HAP-1 (cell line): ENCODE measurements at regions not wholly inside any gene's neighbourhood (a gene's known extent, or its start where the extent isn't known, plus 50 kb on each side); places are given as distances from the start of the nearest gene placed in this dataset.

Experiments
- DNase-seq, 2 experiments: peaks; one replicate each; pipeline ENCODE4 v3.0.0-alpha.2; 2016 to 2020; ENCODE audit warnings: low spot score in 2 of 2
- H3K27me3 ChIP-seq: fragments of 250-450 bp; sonication (Bioruptor Pico); 2 replicates; pipeline ENCODE4 v1.5.1; 2020; ENCODE audit warnings: low read depth, mild to moderate bottlenecking, moderate library complexity
- H3K36me3 ChIP-seq: fragments of 250-450 bp; sonication (Bioruptor Pico); replicated peaks from 2 replicates; pipeline ENCODE4 v1.5.1; 2020; ENCODE audit warnings: mild to moderate bottlenecking
- H3K4me1 ChIP-seq: fragments of 250-450 bp; sonication (Bioruptor Pico); 2 replicates; pipeline ENCODE4 v1.5.1; 2020; ENCODE audit warnings: mild to moderate bottlenecking
- H3K4me3 ChIP-seq: fragments of 250-450 bp; sonication (Bioruptor Pico); 2 replicates; pipeline ENCODE4 v1.5.1; 2020; ENCODE audit warnings: mild to moderate bottlenecking, moderate library complexity
- H3K9me3 ChIP-seq: fragments of 250-450 bp; sonication (Bioruptor Pico); 2 replicates; pipeline ENCODE4 v1.5.1; 2020; ENCODE audit warnings: mild to moderate bottlenecking, moderate library complexity
- in situ Hi-C: fragments of 300-500 bp; cut with MboI; formaldehyde crosslinking; loops from 3 replicates; pipeline ENCODE4 v1.14.3; 2020; ENCODE audit warnings: low sequenced_read_pairs, inconsistent platforms, mixed read lengths

- Histone ChIP-seq H3K4me3 (no peak overlapping the region), H3K4me1 (no peaks in the 10 kb centered on the region), H3K27me3 (no peaks in the 10 kb centered on the region), H3K36me3 (no peaks in the 10 kb centered on the region), H3K9me3 (no peaks in the 10 kb centered on the region)
- DNase-seq = no peak
- in situ Hi-C loops = no loop called here
Observed at GRCh38 chr4:178271386-178271785, 829.1 kb upstream of the AGA start.

DNA sequence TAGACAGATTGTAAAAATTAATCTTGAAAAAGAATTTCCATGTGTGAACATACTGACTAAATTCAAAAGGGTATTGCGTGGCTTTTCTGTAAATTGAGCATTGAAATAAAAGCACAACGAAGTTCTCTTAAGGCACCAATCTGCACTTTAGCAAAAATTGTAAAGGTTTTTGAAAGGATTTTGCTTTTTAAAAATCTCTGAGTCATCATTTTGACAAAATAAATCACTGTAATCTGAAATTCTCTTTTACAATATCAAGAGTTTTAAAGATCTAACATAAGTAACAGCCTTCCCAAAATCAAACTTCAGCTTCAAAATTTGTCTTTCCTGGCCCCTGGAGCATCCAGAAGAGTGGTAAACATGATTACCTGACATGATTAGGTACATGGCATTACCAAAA is 830.9 kb upstream of the AGA start:
- DNase-seq = no peak
- Histone ChIP-seq H3K9me3 (no peaks in the 10 kb centered on the region), H3K36me3 (no peaks in the 10 kb centered on the region), H3K27me3 (no peaks in the 10 kb centered on the region), H3K4me3 (no peak overlapping the region), H3K4me1 (no peaks in the 10 kb centered on the region)
- in situ Hi-C loops = no loop called here

DNA sequence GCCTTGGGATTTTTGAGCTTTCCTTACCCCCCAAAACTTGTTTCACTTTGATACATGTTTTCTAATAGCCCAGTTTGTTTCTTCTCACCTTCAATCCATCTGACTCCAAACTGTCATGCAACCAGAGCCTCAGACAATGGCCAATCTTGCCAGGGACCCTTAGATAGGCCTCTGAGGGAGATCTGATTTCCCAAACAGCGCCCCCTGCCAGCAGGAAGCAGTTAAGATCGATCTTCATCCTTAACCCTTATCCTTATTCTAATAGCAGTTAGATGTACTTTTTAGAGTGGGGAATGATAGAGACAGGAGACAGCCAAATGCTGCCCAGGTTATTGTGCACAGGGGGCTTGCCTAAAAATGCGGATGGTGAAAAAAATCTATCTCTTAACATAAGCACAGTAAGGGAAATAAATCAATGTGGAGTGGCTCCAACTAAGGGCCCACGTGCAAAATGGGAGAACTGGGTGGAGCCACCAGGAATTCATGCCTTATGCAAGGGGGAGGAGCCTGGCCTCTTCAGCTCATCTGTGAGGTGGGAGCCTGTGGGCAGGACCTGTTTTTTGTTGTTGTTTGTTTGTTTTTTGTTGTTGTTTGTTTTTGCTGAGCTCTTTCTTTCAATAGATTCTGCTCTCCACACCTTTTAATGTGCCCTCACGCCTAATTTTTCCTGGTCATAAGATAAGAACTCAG is 833.6 kb upstream of the AGA start:
- no peaks in the 10 kb centered on the region for H3K9me3 ChIP-seq
- DNase-seq = peak in 1 of 2 experiments; percentile 46
- H3K4me3 ChIP-seq = no peak overlapping the region
- no peaks in the 10 kb centered on the region for H3K36me3 ChIP-seq
- H3K4me1 ChIP-seq = no peaks in the 10 kb centered on the region
- no peaks in the 10 kb centered on the region for H3K27me3 ChIP-seq
- in situ Hi-C loops = no loop called here

DNA sequence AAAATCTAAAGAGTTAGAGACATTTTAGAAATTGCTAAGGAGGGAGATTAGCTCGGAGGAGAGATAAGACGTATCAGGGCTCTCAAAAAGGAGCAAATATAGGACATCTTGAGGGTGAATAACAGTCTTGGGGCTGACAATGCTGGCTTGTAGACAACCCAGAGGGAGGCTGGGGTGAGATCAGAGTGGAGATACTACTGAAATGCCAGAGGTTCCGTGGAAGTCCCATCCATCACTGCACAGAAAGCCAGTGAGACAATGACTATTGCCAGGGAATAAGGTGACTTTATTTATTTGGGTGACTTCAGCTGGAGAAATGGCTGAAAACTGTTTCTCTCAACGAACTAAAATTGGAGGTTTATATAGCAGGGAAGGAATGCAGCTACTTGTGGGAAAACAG is 838.1 kb upstream of the AGA start:
- Histone ChIP-seq H3K9me3 (no peaks in the 10 kb centered on the region), H3K36me3 (no peaks in the 10 kb centered on the region), H3K4me3 (no peak overlapping the region), H3K27me3 (no peaks in the 10 kb centered on the region), H3K4me1 (no peaks in the 10 kb centered on the region)
- in situ Hi-C loops = no loop called here
- DNase-seq = no peak

- Histone ChIP-seq H3K4me1 (no peaks in the 10 kb centered on the region), H3K9me3 (no peaks in the 10 kb centered on the region), H3K36me3 (no peaks in the 10 kb centered on the region), H3K4me3 (no peak overlapping the region), H3K27me3 (no peaks in the 10 kb centered on the region)
- no peak for DNase-seq
- in situ Hi-C loops = no loop called here
Observed at GRCh38 chr4:178288462-178288861, 846.2 kb upstream of the AGA start.

DNA sequence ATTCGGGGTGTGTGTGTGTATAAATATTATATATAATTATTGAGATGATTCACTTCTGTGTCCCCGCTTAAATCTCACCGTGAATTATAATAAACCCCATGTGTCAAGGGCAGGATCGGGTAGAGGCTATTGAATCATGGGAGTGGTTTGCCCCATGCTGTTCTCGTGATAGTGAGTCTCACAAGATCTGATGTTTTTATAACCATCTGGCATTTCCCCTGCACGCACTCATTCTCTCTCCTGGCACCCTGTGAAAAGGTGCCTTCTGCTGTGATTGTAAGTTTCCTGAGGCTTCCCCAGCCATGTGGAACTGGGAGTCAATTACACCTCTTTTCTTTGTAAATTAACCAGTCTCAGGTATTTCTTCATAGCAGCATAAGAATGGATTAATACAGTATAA is 851.4 kb upstream of the AGA start:
- in situ Hi-C loops = no loop called here
- H3K4me1 ChIP-seq = no peaks in the 10 kb centered on the region
- no peak overlapping the region for H3K4me3 ChIP-seq
- H3K9me3 ChIP-seq = no peaks in the 10 kb centered on the region
- H3K27me3 ChIP-seq = no peaks in the 10 kb centered on the region
- H3K36me3 ChIP-seq = no peaks in the 10 kb centered on the region
- DNase-seq = no peak

DNA sequence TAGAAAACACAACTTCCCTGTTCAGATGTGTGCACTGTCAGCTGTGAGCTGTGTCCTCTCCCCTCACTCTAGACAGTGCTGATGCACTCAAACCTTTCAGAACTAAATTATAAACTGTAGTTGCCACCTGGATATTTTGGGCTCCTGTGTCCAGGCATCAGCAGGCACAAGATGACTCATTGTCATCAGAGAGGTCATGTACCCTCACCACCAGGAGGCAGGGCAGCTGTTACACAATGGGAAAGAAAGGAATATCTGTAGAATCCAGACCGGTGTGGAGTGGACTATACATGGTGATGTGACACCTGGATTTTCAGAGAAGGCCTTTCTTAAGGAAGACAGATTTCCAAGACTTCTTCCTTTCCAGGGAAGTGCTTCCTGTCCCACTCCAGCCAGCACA is 854.4 kb upstream of the AGA start:
- Histone ChIP-seq H3K4me3 (no peak overlapping the region), H3K9me3 (no peaks in the 10 kb centered on the region), H3K36me3 (no peaks in the 10 kb centered on the region), H3K27me3 (no peaks in the 10 kb centered on the region), H3K4me1 (no peaks in the 10 kb centered on the region)
- in situ Hi-C loops = no loop called here
- DNase-seq = no peak

GRCh38 chr4:178306565-178306964 is 864.3 kb upstream of the AGA start:
- in situ Hi-C loops = no loop called here
- no peaks in the 10 kb centered on the region for H3K27me3 ChIP-seq
- no peak for DNase-seq

DNA sequence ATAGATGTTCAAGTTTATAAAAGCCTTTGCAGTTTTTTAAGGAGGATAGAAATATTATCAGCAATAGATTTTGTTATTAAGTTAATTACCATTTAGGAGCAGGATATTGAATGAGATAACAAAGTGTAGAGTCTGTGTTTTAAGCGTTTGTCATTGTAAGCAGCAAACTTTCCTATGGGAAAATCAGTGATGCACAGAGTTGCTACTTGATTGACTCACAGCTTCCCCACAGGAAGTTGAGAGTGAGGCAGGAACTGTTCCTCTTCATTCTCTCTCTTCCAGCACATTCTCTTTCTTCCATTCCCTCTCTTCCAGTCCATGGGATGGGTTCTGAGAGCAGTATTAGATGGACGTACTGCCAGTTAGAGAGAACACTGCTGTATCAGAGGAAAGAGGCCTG is 867.7 kb upstream of the AGA start:
- Histone ChIP-seq H3K9me3 (no peaks in the 10 kb centered on the region), H3K27me3 (no peaks in the 10 kb centered on the region), H3K36me3 (no peaks in the 10 kb centered on the region), H3K4me3 (no peak overlapping the region), H3K4me1 (no peaks in the 10 kb centered on the region)
- in situ Hi-C loops = no loop called here
- no peak for DNase-seq

More at GRCh38 chr4:178306565-178306964, 864.3 kb upstream of the AGA start:
- Histone ChIP-seq H3K9me3 (no peaks in the 10 kb centered on the region), H3K4me3 (no peak overlapping the region), H3K36me3 (no peaks in the 10 kb centered on the region), H3K4me1 (no peaks in the 10 kb centered on the region)

- Histone ChIP-seq H3K36me3 (no peaks in the 10 kb centered on the region), H3K4me1 (no peaks in the 10 kb centered on the region), H3K4me3 (no peak overlapping the region), H3K9me3 (no peaks in the 10 kb centered on the region), H3K27me3 (no peaks in the 10 kb centered on the region)
- DNase-seq = no peak
- in situ Hi-C loops = no loop called here
Observed at GRCh38 chr4:178311997-178312396, 869.8 kb upstream of the AGA start.

- in situ Hi-C loops = no loop called here
- no peak for DNase-seq
- Histone ChIP-seq H3K27me3 (no peaks in the 10 kb centered on the region), H3K36me3 (no peaks in the 10 kb centered on the region), H3K4me3 (no peak overlapping the region), H3K4me1 (no peaks in the 10 kb centered on the region), H3K9me3 (no peaks in the 10 kb centered on the region)
Observed at GRCh38 chr4:178314287-178314686, 872.0 kb upstream of the AGA start.

- H3K4me1 ChIP-seq = no peaks in the 10 kb centered on the region
- in situ Hi-C loops = no loop called here
- no peak for DNase-seq
- no peak overlapping the region for H3K4me3 ChIP-seq
- H3K9me3 ChIP-seq = no peaks in the 10 kb centered on the region
- no peaks in the 10 kb centered on the region for H3K27me3 ChIP-seq
- H3K36me3 ChIP-seq = no peaks in the 10 kb centered on the region
Observed at GRCh38 chr4:178316211-178316610, 874.0 kb upstream of the AGA start.

GRCh38 chr4:178320003-178320402 is 877.8 kb upstream of the AGA start:
- Histone ChIP-seq H3K9me3 (no peaks in the 10 kb centered on the region; the same call in 1 of the 2 replicates), H3K4me1 (no peaks in the 10 kb centered on the region), H3K27me3 (no peaks in the 10 kb centered on the region), H3K4me3 (no peak overlapping the region), H3K36me3 (no peaks in the 10 kb centered on the region)
- in situ Hi-C loops = no loop called here
- DNase-seq = no peak

- Histone ChIP-seq H3K4me3 (no peak overlapping the region), H3K4me1 (no peaks in the 10 kb centered on the region), H3K36me3 (no peaks in the 10 kb centered on the region), H3K27me3 (no peaks in the 10 kb centered on the region), H3K9me3 (no peaks in the 10 kb centered on the region; the same call in 1 of the 2 replicates)
- no peak for DNase-seq
- in situ Hi-C loops = no loop called here
Observed at GRCh38 chr4:178322524-178323183, 880.4 kb upstream of the AGA start.
